B cell (primary cell): ENCODE measurements at regions not wholly inside any gene's neighbourhood (a gene's known extent, or its start where the extent isn't known, plus 50 kb on each side); places are given as distances from the start of the nearest gene placed in this dataset.

Source experiments
- ATAC-seq: fragments of 200-7000 bp; cut with Tn5 transposase; one replicate; pipeline ENCODE4 v1.10.0; 2021; ENCODE audit warnings: low read depth, mild to moderate bottlenecking, moderate number of reproducible peaks, moderate library complexity
- CTCF ChIA-PET: fragments of 350-600 bp; sonication (Branson Sonifier 250); formaldehyde crosslinking; loops from one replicate; lab custom pipeline; 2021; ENCODE audit warnings: antibody characterized with exemption, inconsistent platforms; lab: Charles Lee
- POLR2A ChIA-PET: fragments of 350-600 bp; sonication (Branson Sonifier 250); formaldehyde crosslinking; loops from one replicate; lab custom pipeline; 2021; ENCODE audit warnings: antibody characterized with exemption; lab: Charles Lee
- DNase-seq: peaks from one replicate; pipeline ENCODE4 v3.0.0; 2013
- H2AFZ ChIP-seq: 2 replicates; pipeline ENCODE4 v1.6.1; 2012; ENCODE audit warnings: mild to moderate bottlenecking, low read depth, low read length; ENCODE audit not compliant: insufficient read depth, poor library complexity, severe bottlenecking
- H3K27ac ChIP-seq, 2 donors: 1 replicate in 1 of 2; 2 replicates in 1 of 2; pipeline ENCODE4 v1.5.1; 2012 to 2013; ENCODE audit warnings: low read length in 2 of 2, mild to moderate bottlenecking in 2 of 2, moderate library complexity in 1 of 2
- H3K27me3 ChIP-seq, 4 experiments: fragments of 200-600 bp in 1 of 4; sonication (generic) in 1 of 4; replicated peaks in 1 of 4; 1 replicate in 2 of 4; 2 replicates in 2 of 4; pipeline versions ENCODE4 v1.6.1 to v1.7.0; 2013 to 2016; ENCODE audit warnings: low read length in 3 of 4, mild to moderate bottlenecking in 2 of 4, mixed read lengths in 1 of 4, moderate library complexity in 1 of 4; ENCODE audit not compliant: insufficient read depth in 4 of 4, control insufficient read depth in 3 of 4; ENCODE audit errors: control extremely low read depth in 1 of 4
- H3K36me3 ChIP-seq, 2 experiments: replicated peaks in 1 of 2; 1 replicate in 1 of 2; 2 replicates in 1 of 2; pipeline versions ENCODE4 v1.6.1 to v1.7.1; 2013; ENCODE audit warnings: low read length in 1 of 2; ENCODE audit not compliant: insufficient read depth in 2 of 2, control insufficient read depth in 1 of 2; ENCODE audit errors: control extremely low read depth in 1 of 2, extremely low read depth in 1 of 2
- H3K4me1 ChIP-seq, 2 donors: fragments of 200-600 bp in 1 of 2; sonication (generic) in 1 of 2; 1 replicate in 1 of 2; 2 replicates in 1 of 2; pipeline versions ENCODE4 v1.5.1 to v1.6.1; 2013 to 2017; ENCODE audit warnings: low read length in 2 of 2; ENCODE audit not compliant: control insufficient read depth in 2 of 2, insufficient read depth in 2 of 2
- H3K4me2 ChIP-seq: replicated peaks from 2 replicates; pipeline ENCODE3; 2012; ENCODE audit warnings: mild to moderate bottlenecking, low read depth, low read length; ENCODE audit not compliant: poor library complexity, severe bottlenecking
- H3K4me3 ChIP-seq, 5 experiments: fragments of 200-600 bp in 1 of 5; sonication (generic) in 1 of 5; 1 replicate in 3 of 5; 2 replicates in 2 of 5; pipeline versions ENCODE4 v1.5.1 to v1.7.0; 2011 to 2016; ENCODE audit warnings: low read length in 4 of 5, mild to moderate bottlenecking in 4 of 5, low read depth in 2 of 5, control low read depth in 1 of 5, moderate library complexity in 1 of 5; ENCODE audit not compliant: insufficient read depth in 1 of 5; ENCODE audit errors: control extremely low read depth in 1 of 5, extremely low read depth in 1 of 5
- H3K79me2 ChIP-seq: fragments of 200-600 bp; sonication (generic); one replicate; pipeline ENCODE4 v1.6.0; 2016; ENCODE audit warnings: low read length; ENCODE audit not compliant: control insufficient read depth, insufficient read depth
- H3K9ac ChIP-seq: fragments of 200-600 bp; sonication (generic); 2 replicates; pipeline ENCODE4 v1.6.1; 2017; ENCODE audit warnings: mild to moderate bottlenecking, low read length, moderate library complexity
- H3K9me3 ChIP-seq, 3 donors: one replicate each; pipeline versions ENCODE4 v1.6.1 to v1.7.1; 2013; ENCODE audit warnings: low read length in 2 of 3; ENCODE audit not compliant: control insufficient read depth in 2 of 3, insufficient read depth in 1 of 3; ENCODE audit errors: control extremely low read depth in 1 of 3
- H4K20me1 ChIP-seq: 2 replicates; pipeline ENCODE4 v1.6.0; 2012; ENCODE audit warnings: mild to moderate bottlenecking, low read length; ENCODE audit not compliant: insufficient read depth, control insufficient read depth, poor library complexity, severe bottlenecking
- H3K27ac Mint-ChIP-seq: one replicate; pipeline ENCODE4 v1.8.0; 2021; ENCODE audit warnings: mixed read lengths
- H3K27me3 Mint-ChIP-seq: one replicate; pipeline ENCODE4 v1.8.0; 2021; ENCODE audit warnings: mixed read lengths
- H3K4me1 Mint-ChIP-seq: one replicate; pipeline ENCODE4 v1.8.0; 2021; ENCODE audit warnings: mixed read lengths
- H3K4me3 Mint-ChIP-seq: one replicate; pipeline ENCODE4 v1.8.0; 2021; ENCODE audit warnings: mixed read lengths
- H3K9me3 Mint-ChIP-seq: one replicate; pipeline ENCODE4 v1.8.0; 2022; ENCODE audit warnings: mixed read lengths; ENCODE audit not compliant: insufficient read depth
- CTCF ChIP-seq: fragments of 200-600 bp; IDR thresholded peaks from one replicate; pipeline ENCODE4 v1.8.0; 2022; ENCODE audit warnings: antibody characterized with exemption, mild to moderate bottlenecking
- EZH2 ChIP-seq: IDR thresholded peaks from 2 replicates; pipeline ENCODE4 v1.6.1; 2012; ENCODE audit warnings: borderline replicate concordance, low read depth, mild to moderate bottlenecking, moderate library complexity, low read length; ENCODE audit not compliant: insufficient read depth, poor library complexity, severe bottlenecking
- WGBS: methylation state at CpG from one replicate; pipeline ENCODE4 v1.1.5; 2013; ENCODE audit warnings: missing lambda C conversion rate; ENCODE audit not compliant: insufficient coverage; 5-methylcytosine and 5-hydroxymethylcytosine counted together
- intact Hi-C: fragments of 100-400 bp; cut with micrococcal nuclease; formaldehyde crosslinking; loops from one replicate; pipeline ENCODE4 v1.10.0; 2022

- Histone ChIP-seq H4K20me1 (no peaks in the 10 kb centered on the region), H3K27me3 (no peaks in the 10 kb centered on the region), H3K4me2 (no peak overlapping the region), H3K36me3 (no peaks in the 10 kb centered on the region), H3K79me2 (no peaks in the 10 kb centered on the region), H3K4me1 (peaks cover 4 to 21% of the 10 kb centered on the region in 2 donors), H3K9me3 (no peaks in the 10 kb centered on the region), H2AFZ (no peak overlapping the region), H3K4me3 (no peak overlapping the region), H3K9ac (no peak overlapping the region), H3K27ac (no peak overlapping the region)
- Mint-ChIP-seq H3K27ac (no peak overlapping the region), H3K4me3 (no peak overlapping the region), H3K27me3 (no peaks in the 10 kb centered on the region), H3K4me1 (peaks cover 18% of the 10 kb centered on the region), H3K9me3 (no peaks in the 10 kb centered on the region)
- intact Hi-C loops = no loop called here
- CTCF ChIA-PET = interaction anchor here (0.7 to 1.0 kb wide), 2 partner anchors 23 to 24 kb away, joined by 3 read pairs; no protein-coding TSS in a partner anchor
- no peak for ATAC-seq
- TF ChIP-seq EZH2 = no peak
- TF ChIP-seq CTCF = no peak
- DNase-seq = no peak
- POLR2A ChIA-PET = no interaction called here
- 100% methylated on average over 1 of the region's 3 CpGs for WGBS
Observed at GRCh38 chr17:63139356-63139755, 173.3 kb downstream of the TANC2 start.

GRCh38 chr17:63140255-63140654 lies 174.2 kb downstream of the TANC2 start:
- Histone ChIP-seq H3K79me2 (no peaks in the 10 kb centered on the region), H3K9ac (no peak overlapping the region), H3K9me3 (no peaks in the 10 kb centered on the region), H3K27me3 (no peaks in the 10 kb centered on the region), H4K20me1 (no peaks in the 10 kb centered on the region), H3K4me3 (no peak overlapping the region), H3K27ac (peak overlapping the region in 1 of 2 donors; percentile 17), H3K36me3 (no peaks in the 10 kb centered on the region), H2AFZ (peak overlapping the region; percentile 53), H3K4me1 (peaks cover 4 to 21% of the 10 kb centered on the region in 2 donors), H3K4me2 (peak overlapping the region; percentile 19)
- H3K9me3 Mint-ChIP-seq = no peaks in the 10 kb centered on the region
- peak; percentile 51 for ATAC-seq
- no peaks in the 10 kb centered on the region for H3K27me3 Mint-ChIP-seq
- H3K4me1 Mint-ChIP-seq = peaks cover 18% of the 10 kb centered on the region
- peak; percentile 68 for DNase-seq
- peak overlapping the region; percentile 44 for H3K27ac Mint-ChIP-seq
- WGBS = no CpG with 5 or more reads among the region's 1 CpG
- POLR2A ChIA-PET = interaction anchor here (0.6 kb wide), 1 partner anchor 1277 kb away, joined by 3 read pairs; the partner anchor contains the start of gene BRIP1
- CTCF ChIA-PET = interaction anchor here (1.4 kb wide), 1 partner anchor 26 kb away, joined by 3 read pairs; no protein-coding TSS in a partner anchor
- intact Hi-C loops = no loop called here
- no peak for TF ChIP-seq CTCF
- TF ChIP-seq EZH2 = no peak
- peak overlapping the region; percentile 4 for H3K4me3 Mint-ChIP-seq
